GM18907 (cell line): ENCODE measurements at regions not wholly inside any gene's neighbourhood (a gene's known extent, or its start where the extent isn't known, plus 50 kb on each side); places are given as distances from the start of the nearest gene placed in this dataset.
"Not testable (repeated sequence)": the region's sequence is repeated elsewhere in the genome, so short reads cannot be mapped to it uniquely, and the experiment has no call there.

ENCODE experiments used
- ATAC-seq: cut with Tn5 transposase; IDR thresholded peaks from one replicate; pipeline ENCODE4 v1.9.1; 2021; ENCODE audit warnings: mild to moderate bottlenecking, moderate library complexity; ENCODE audit not compliant: unreplicated experiment

GRCh38 chr1:185408700-185409270, 91.7 kb upstream of the IVNS1ABP start:
- no peak for ATAC-seq

- ATAC-seq = no peak
Observed at GRCh38 chr1:185406691-185407009, 89.6 kb upstream of the IVNS1ABP start.

GRCh38 chr1:185406006-185406690, 89.1 kb upstream of the IVNS1ABP start:
- ATAC-seq = no peak

- ATAC-seq = no peak
Observed at GRCh38 chr1:185404907-185405568, 88.0 kb upstream of the IVNS1ABP start.

GRCh38 chr1:185404291-185404690, 87.2 kb upstream of the IVNS1ABP start:
- no peak for ATAC-seq

- no peak for ATAC-seq
Observed at GRCh38 chr1:185402930-185403329, 85.9 kb upstream of the IVNS1ABP start.

GRCh38 chr1:185401019-185401418, 84.0 kb upstream of the IVNS1ABP start:
- ATAC-seq = no peak

GRCh38 chr1:185400052-185400451, 83.0 kb upstream of the IVNS1ABP start:
- no peak for ATAC-seq

GRCh38 chr1:185398599-185398998, 81.6 kb upstream of the IVNS1ABP start:
- ATAC-seq = no peak

GRCh38 chr1:185398022-185398421, 81.0 kb upstream of the IVNS1ABP start:
- ATAC-seq = no peak

GRCh38 chr1:185397183-185397582, 80.1 kb upstream of the IVNS1ABP start:
- no peak for ATAC-seq

- no peak for ATAC-seq
Observed at GRCh38 chr1:185396126-185396525, 79.1 kb upstream of the IVNS1ABP start.

- no peak for ATAC-seq
Observed at GRCh38 chr1:185393815-185394214, 76.8 kb upstream of the IVNS1ABP start.

GRCh38 chr1:185393205-185393604, 76.2 kb upstream of the IVNS1ABP start:
- no peak for ATAC-seq

GRCh38 chr1:185388815-185389214, 71.8 kb upstream of the IVNS1ABP start:
- ATAC-seq = no peak

- no peak for ATAC-seq
Observed at GRCh38 chr1:185388346-185388745, 71.3 kb upstream of the IVNS1ABP start.

- no peak for ATAC-seq
Observed at GRCh38 chr1:185385991-185386390, 68.9 kb upstream of the IVNS1ABP start.

GRCh38 chr1:185383805-185384204, 66.8 kb upstream of the IVNS1ABP start:
- ATAC-seq = not testable (repeated sequence)

- ATAC-seq = no peak
Observed at GRCh38 chr1:185377831-185378230, 60.8 kb upstream of the IVNS1ABP start.

GRCh38 chr1:185376840-185377635, 60.0 kb upstream of the IVNS1ABP start:
- no peak for ATAC-seq

- no peak for ATAC-seq
Observed at GRCh38 chr1:185376288-185376687, 59.2 kb upstream of the IVNS1ABP start.

- no peak for ATAC-seq
Observed at GRCh38 chr1:185375583-185375982, 58.5 kb upstream of the IVNS1ABP start.
